H1 (cell line): ENCODE measurements at regions not wholly inside any gene's neighbourhood (a gene's known extent, or its start where the extent isn't known, plus 50 kb on each side); places are given as distances from the start of the nearest gene placed in this dataset.

Source experiments
- CTCF ChIA-PET: fragments of 300-600 bp; sonication (Branson Sonifier 250); formaldehyde crosslinking; loops from one replicate; lab custom pipeline; 2021; ENCODE audit not compliant: partially characterized antibody; lab: Charles Lee
- POLR2A ChIA-PET: fragments of 300-600 bp; sonication (Branson Sonifier 250); formaldehyde crosslinking; loops from one replicate; lab custom pipeline; 2021; ENCODE audit warnings: inconsistent platforms; ENCODE audit not compliant: partially characterized antibody; lab: Charles Lee
- DNase-seq, 2 experiments: peaks; one replicate each; pipeline versions ENCODE4 v3.0.0 to v3.0.0-alpha.2; 2010 to 2022; ENCODE audit warnings: low spot score in 2 of 2, low read depth in 1 of 2, mixed read lengths in 1 of 2
- FAIRE-seq: peaks from 2 replicates; lab custom pipeline; 2011; peaks lifted over from hg19 to GRCh38; lab: Jason Lieb, UNC
- H2AFZ ChIP-seq: 2 replicates; pipeline ENCODE4 v1.8.1; 2012; ENCODE audit warnings: low read length, inconsistent platforms
- H2AK5ac ChIP-seq: 2 replicates; pipeline ENCODE4 v1.6.1; 2013; ENCODE audit warnings: low read depth, low read length
- H2BK120ac ChIP-seq: replicated peaks from 2 replicates; pipeline ENCODE3; 2013; ENCODE audit warnings: low read depth, low read length, inconsistent platforms
- H2BK12ac ChIP-seq: 2 replicates; pipeline ENCODE4 v1.6.1; 2013; ENCODE audit warnings: low read depth, low read length
- H2BK15ac ChIP-seq: 2 replicates; pipeline ENCODE4 v1.6.1; 2013; ENCODE audit warnings: low read length
- H2BK20ac ChIP-seq: 2 replicates; pipeline ENCODE4 v1.6.1; 2013; ENCODE audit warnings: low read length
- H2BK5ac ChIP-seq: 2 replicates; pipeline ENCODE4 v1.6.1; 2013; ENCODE audit warnings: low read depth, low read length
- H3K14ac ChIP-seq: 2 replicates; pipeline ENCODE4 v1.6.1; 2013; ENCODE audit warnings: inconsistent platforms; ENCODE audit not compliant: insufficient read length
- H3K18ac ChIP-seq: 2 replicates; pipeline ENCODE4 v1.6.1; 2013; ENCODE audit warnings: low read length; ENCODE audit errors: extremely low read depth
- H3K23ac ChIP-seq: 2 replicates; pipeline ENCODE4 v1.6.1; 2013; ENCODE audit warnings: inconsistent platforms; ENCODE audit not compliant: insufficient read length
- H3K23me2 ChIP-seq: 2 replicates; pipeline ENCODE4 v1.6.1; 2013; ENCODE audit warnings: low read depth, low read length
- H3K27ac ChIP-seq: 2 replicates; pipeline ENCODE4 v1.6.1; 2011; ENCODE audit warnings: low read depth, low read length, inconsistent platforms
- H3K27me3 ChIP-seq, 4 experiments: replicated peaks in 1 of 4; 1 replicate in 1 of 4; 2 replicates in 3 of 4; pipeline versions ENCODE4 v1.6.1 to v1.8.1; 2011 to 2013; ENCODE audit warnings: low read length in 3 of 4, mild to moderate bottlenecking in 3 of 4, inconsistent platforms in 2 of 4, mixed read lengths in 2 of 4, moderate library complexity in 1 of 4; ENCODE audit not compliant: control insufficient read depth in 3 of 4, insufficient read depth in 3 of 4; ENCODE audit errors: extremely low read depth in 1 of 4
- H3K36me3 ChIP-seq, 4 experiments: 2 replicates each; pipeline versions ENCODE4 v1.6.1 to v1.8.1; 2011 to 2013; ENCODE audit warnings: mild to moderate bottlenecking in 4 of 4, low read length in 3 of 4, moderate library complexity in 2 of 4, control low read depth in 1 of 4, inconsistent platforms in 1 of 4; ENCODE audit not compliant: insufficient read depth in 4 of 4, control insufficient read depth in 2 of 4
- H3K4ac ChIP-seq: replicated peaks from 2 replicates; pipeline ENCODE3; 2013; ENCODE audit warnings: low read length, low read depth, mixed read lengths, inconsistent platforms; ENCODE audit not compliant: insufficient read length
- H3K4me1 ChIP-seq, 4 experiments: replicated peaks in 1 of 4; 1 replicate in 1 of 4; 2 replicates in 3 of 4; pipeline versions ENCODE4 v1.6.1 to v1.8.1; 2011 to 2013; ENCODE audit warnings: low read length in 3 of 4, inconsistent platforms in 2 of 4, mixed read lengths in 1 of 4; ENCODE audit not compliant: insufficient read depth in 4 of 4, control insufficient read depth in 3 of 4
- H3K4me2 ChIP-seq, 2 experiments: 2 replicates each; pipeline versions ENCODE4 v1.6.1 to v1.8.1; 2011 to 2013; ENCODE audit warnings: low read depth in 2 of 2, low read length in 2 of 2, control low read depth in 1 of 2, inconsistent platforms in 1 of 2, mild to moderate bottlenecking in 1 of 2; ENCODE audit not compliant: insufficient read depth in 1 of 2
- H3K4me3 ChIP-seq, 4 experiments: fragments of 200-600, 300-600 bp in 1 of 4; sonication (generic), shearing (Covaris generic), sonication (Bioruptor Twin) in 1 of 4; 2 replicates each; pipeline versions ENCODE4 v1.5.1 to v1.8.1; 2011 to 2016; ENCODE audit warnings: low read length in 4 of 4, low read depth in 3 of 4, control low read depth in 2 of 4, inconsistent platforms in 2 of 4, mild to moderate bottlenecking in 2 of 4, mixed read lengths in 1 of 4, moderate library complexity in 1 of 4; ENCODE audit not compliant: insufficient read depth in 2 of 4; ENCODE audit errors: extremely low read depth in 1 of 4
- H3K56ac ChIP-seq: replicated peaks from 2 replicates; pipeline ENCODE3; 2013; ENCODE audit warnings: low read depth, mild to moderate bottlenecking, mixed read lengths, low read length, inconsistent platforms; ENCODE audit not compliant: insufficient read length
- H3K79me1 ChIP-seq: 2 replicates; pipeline ENCODE4 v1.6.1; 2013; ENCODE audit warnings: low read depth, low read length, control low read depth
- H3K79me2 ChIP-seq, 2 experiments: 2 replicates each; pipeline versions ENCODE4 v1.6.1 to v1.8.1; 2012 to 2013; ENCODE audit warnings: low read length in 2 of 2, mild to moderate bottlenecking in 2 of 2, inconsistent platforms in 1 of 2; ENCODE audit not compliant: insufficient read depth in 2 of 2, control insufficient read depth in 1 of 2
- H3K9ac ChIP-seq, 4 experiments: replicated peaks in 1 of 4; 1 replicate in 1 of 4; 2 replicates in 3 of 4; pipeline versions ENCODE4 v1.6.1 to v1.8.1; 2011 to 2013; ENCODE audit warnings: low read depth in 3 of 4, low read length in 3 of 4, control low read depth in 2 of 4, mild to moderate bottlenecking in 2 of 4, moderate library complexity in 2 of 4, inconsistent platforms in 1 of 4; ENCODE audit errors: extremely low read depth in 1 of 4
- H3K9me3 ChIP-seq, 2 experiments: 2 replicates each; pipeline versions ENCODE4 v1.6.1 to v1.8.1; 2012 to 2013; ENCODE audit warnings: mild to moderate bottlenecking in 2 of 2, moderate library complexity in 2 of 2, control low read depth in 1 of 2, inconsistent platforms in 1 of 2, low read depth in 1 of 2, low read length in 1 of 2, mixed read lengths in 1 of 2; ENCODE audit not compliant: insufficient read depth in 2 of 2
- H4K20me1 ChIP-seq, 2 experiments: replicated peaks in 1 of 2; 2 replicates each; pipeline versions ENCODE3 to v1.8.1; 2011 to 2013; ENCODE audit warnings: inconsistent platforms in 2 of 2, low read length in 2 of 2, mild to moderate bottlenecking in 1 of 2; ENCODE audit not compliant: insufficient read depth in 2 of 2, control insufficient read depth in 1 of 2
- H4K5ac ChIP-seq: 2 replicates; pipeline ENCODE4 v1.6.1; 2013; ENCODE audit warnings: low read length, low read depth, mixed read lengths, inconsistent platforms; ENCODE audit not compliant: insufficient read length
- H4K8ac ChIP-seq: 2 replicates; pipeline ENCODE4 v1.8.0; 2013; ENCODE audit warnings: mild to moderate bottlenecking, moderate library complexity, low read length, inconsistent platforms; ENCODE audit not compliant: insufficient read depth; ENCODE audit errors: extremely low read depth
- H4K91ac ChIP-seq: replicated peaks from 2 replicates; pipeline ENCODE3; 2013; ENCODE audit warnings: low read length, mixed read lengths, inconsistent platforms; ENCODE audit not compliant: insufficient read length
- CBX5 ChIP-seq: fragments of 300-800, 300-1000 bp; sonication (generic); IDR thresholded peaks from 2 replicates; pipeline ENCODE4 v1.7.1; 2016; ENCODE audit warnings: antibody characterized with exemption, low read length, low read depth
- CHD1 ChIP-seq: IDR thresholded peaks from 2 replicates; pipeline ENCODE4 v1.6.1; 2012; ENCODE audit warnings: low read depth, low read length, improper control_type of control experiment
- KDM1A ChIP-seq: fragments of 200-600, 300-600 bp; sonication (generic); IDR thresholded peaks from 2 replicates; pipeline ENCODE4 v1.7.1; 2016; ENCODE audit warnings: mild to moderate bottlenecking, low read length, borderline replicate concordance
- NRF1 ChIP-seq: IDR thresholded peaks from 2 replicates; pipeline ENCODE4 v1.6.1; 2011; ENCODE audit warnings: mild to moderate bottlenecking, low read depth, low read length, improper control_type of control experiment
- POU5F1 ChIP-seq: IDR thresholded peaks from 2 replicates; pipeline ENCODE4 v1.6.1; 2011; ENCODE audit warnings: low read depth, mild to moderate bottlenecking, low read length, moderate library complexity
- TBP ChIP-seq: IDR thresholded peaks from 2 replicates; pipeline ENCODE4 v1.6.1; 2011; ENCODE audit warnings: low read depth, low read length, improper control_type of control experiment
- WGBS, 2 experiments: shearing (Covaris generic) in 1 of 2; methylation state at CpG; one replicate each; pipeline versions ENCODE4 v1.1.6 to v1.1.7; 2013 to 2015; ENCODE audit warnings: low lambda C conversion rate in 2 of 2, mixed read lengths in 2 of 2, inconsistent platforms in 1 of 2, low coverage in 1 of 2, missing lambda C conversion rate in 1 of 2; ENCODE audit not compliant: insufficient replicate concordance in 2 of 2, insufficient coverage in 1 of 2, insufficient read length in 1 of 2; ENCODE audit errors: extremely low coverage in 1 of 2, missing lambda C conversion rate in 1 of 2; 5-methylcytosine and 5-hydroxymethylcytosine counted together

DNA sequence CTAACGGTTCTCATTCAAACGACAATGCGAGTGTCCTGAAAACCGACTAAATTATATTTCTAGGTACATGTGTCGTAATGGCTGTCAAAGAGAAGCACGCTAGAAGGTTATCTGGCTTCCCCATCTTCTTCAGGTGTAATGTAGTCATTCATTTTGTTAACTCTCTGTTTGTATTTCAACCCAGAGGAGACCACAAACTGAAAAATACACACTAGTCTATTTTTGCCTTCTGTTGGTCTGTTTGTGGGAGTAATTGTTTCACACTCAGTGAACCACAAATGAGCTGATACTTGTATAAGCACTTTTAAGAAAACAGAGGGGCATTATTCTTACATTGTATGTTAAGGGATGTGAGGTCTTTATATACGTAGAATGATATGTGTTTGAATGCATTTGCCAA lies 305.9 kb downstream of the GATA3 start:
- Histone ChIP-seq H3K23me2 (peaks cover 6% of the 10 kb centered on the region; the same call in 1 of the 2 replicates), H3K79me1 (no peaks in the 10 kb centered on the region), H3K9me3 (no peaks in the 10 kb centered on the region), H4K20me1 (no peaks in the 10 kb centered on the region), H3K4ac (no peak overlapping the region), H3K14ac (no peak overlapping the region), H3K4me3 (no peak overlapping the region), H2BK15ac (no peak overlapping the region), H2AFZ (no peak overlapping the region), H2AK5ac (no peak overlapping the region), H3K27ac (no peak overlapping the region), H3K18ac (no peak overlapping the region), H2BK20ac (no peak overlapping the region), H3K79me2 (no peaks in the 10 kb centered on the region), H3K9ac (no peak overlapping the region), H3K4me1 (no peaks in the 10 kb centered on the region), H2BK5ac (no peak overlapping the region), H3K36me3 (no peaks in the 10 kb centered on the region), H3K4me2 (no peak overlapping the region), H3K23ac (no peak overlapping the region), H4K5ac (no peak overlapping the region), H4K91ac (no peak overlapping the region), H2BK120ac (no peak overlapping the region), H4K8ac (no peak overlapping the region), H2BK12ac (no peak overlapping the region), H3K56ac (no peak overlapping the region), H3K27me3 (no peaks in the 10 kb centered on the region)
- WGBS, 2 experiments, result 97% methylated on average over 7 of the region's 7 CpGs; no CpG with 5 or more reads in 1 of the 2 experiments
- no peak for DNase-seq
- ChIA-PET CTCF (interaction anchor here (0.9 kb wide), 1 partner anchor 86 kb away, joined by 3 read pairs; no protein-coding TSS in a partner anchor), POLR2A (no interaction called here)
- no peak for FAIRE-seq
- TF ChIP-seq CBX5, result no peak
- TF ChIP-seq NRF1, result no peak
- TF ChIP-seq TBP, result no peak
- no peak for TF ChIP-seq CHD1
- no peak for TF ChIP-seq POU5F1
- TF ChIP-seq KDM1A, result no peak
